ENCODE measurements at regions not wholly inside any gene's neighbourhood (a gene's known extent, or its start where the extent isn't known, plus 50 kb on each side); places are given as distances from the start of the nearest gene placed in this dataset.

GRCh38 chr3:150101016-150101415 is 130.3 kb upstream of the PFN2 start:
- TF ChIP-seq REST (IDR thresholded peaks at IDR 0.05; ENCODE audit: insufficient read depth in 1 of 2, low read depth in 2 of 2, low read length in 2 of 2): no peak
- no peak for TF ChIP-seq FOXP2 (optimal IDR thresholded peaks at IDR 0.05; ENCODE audit: borderline replicate concordance, extremely low read depth, extremely low read length, insufficient read depth)
- TF ChIP-seq TAF1 (IDR thresholded peaks at IDR 0.05; ENCODE audit: borderline replicate concordance, insufficient read depth, low read length): no peak
- TF ChIP-seq SIN3A (IDR thresholded peaks at IDR 0.05; ENCODE audit: borderline replicate concordance, insufficient read depth, low read length): no peak
- TF ChIP-seq POLR2AphosphoS5 (IDR thresholded peaks at IDR 0.05; ENCODE audit: low read depth, low read length): no peak

GRCh38 chr3:150098621-150099020 is 127.9 kb upstream of the PFN2 start:
- no peak for TF ChIP-seq FOXP2 (optimal IDR thresholded peaks at IDR 0.05; ENCODE audit: borderline replicate concordance, extremely low read depth, extremely low read length, insufficient read depth)
- no peak for TF ChIP-seq POLR2AphosphoS5 (IDR thresholded peaks at IDR 0.05; ENCODE audit: low read depth, low read length)
- TF ChIP-seq SIN3A (IDR thresholded peaks at IDR 0.05; ENCODE audit: borderline replicate concordance, insufficient read depth, low read length): no peak
- TF ChIP-seq TAF1 (IDR thresholded peaks at IDR 0.05; ENCODE audit: borderline replicate concordance, insufficient read depth, low read length): no peak
- TF ChIP-seq REST (IDR thresholded peaks at IDR 0.05; ENCODE audit: insufficient read depth in 1 of 2, low read depth in 2 of 2, low read length in 2 of 2): no peak

- TF ChIP-seq TAF1 (IDR thresholded peaks at IDR 0.05; ENCODE audit: borderline replicate concordance, insufficient read depth, low read length) (no peak), REST (IDR thresholded peaks at IDR 0.05; ENCODE audit: insufficient read depth in 1 of 2, low read depth in 2 of 2, low read length in 2 of 2) (no peak), SIN3A (IDR thresholded peaks at IDR 0.05; ENCODE audit: borderline replicate concordance, insufficient read depth, low read length) (no peak), POLR2AphosphoS5 (IDR thresholded peaks at IDR 0.05; ENCODE audit: low read depth, low read length) (no peak), FOXP2 (optimal IDR thresholded peaks at IDR 0.05; ENCODE audit: borderline replicate concordance, extremely low read depth, extremely low read length, insufficient read depth) (no peak)
Observed at GRCh38 chr3:150097588-150097890, 126.8 kb upstream of the PFN2 start.

- TF ChIP-seq SIN3A (IDR thresholded peaks at IDR 0.05; ENCODE audit: borderline replicate concordance, insufficient read depth, low read length): no peak
- no peak for TF ChIP-seq TAF1 (IDR thresholded peaks at IDR 0.05; ENCODE audit: borderline replicate concordance, insufficient read depth, low read length)
- no peak for TF ChIP-seq FOXP2 (optimal IDR thresholded peaks at IDR 0.05; ENCODE audit: borderline replicate concordance, extremely low read depth, extremely low read length, insufficient read depth)
- no peak for TF ChIP-seq REST (IDR thresholded peaks at IDR 0.05; ENCODE audit: insufficient read depth in 1 of 2, low read depth in 2 of 2, low read length in 2 of 2)
- no peak for TF ChIP-seq POLR2AphosphoS5 (IDR thresholded peaks at IDR 0.05; ENCODE audit: low read depth, low read length)
Observed at GRCh38 chr3:150096700-150097587, 126.2 kb upstream of the PFN2 start.

Data from PFSK-1 (cell line).